HG02759 (cell line): ENCODE measurements at regions not wholly inside any gene's neighbourhood (a gene's known extent, or its start where the extent isn't known, plus 50 kb on each side); places are given as distances from the start of the nearest gene placed in this dataset.
A peak's percentile ranks its signal among the peaks of the same experiment; 100 is the strongest.
"Not testable (repeated sequence)": the region's sequence is repeated elsewhere in the genome, so short reads cannot be mapped to it uniquely, and the experiment has no call there.

Experiments used
- ATAC-seq: cut with Tn5 transposase; IDR thresholded peaks from one replicate; pipeline ENCODE4 v1.9.1; 2021; ENCODE audit warnings: mild to moderate bottlenecking, moderate library complexity; ENCODE audit not compliant: unreplicated experiment

- ATAC-seq: peak; percentile 40
These were observed 340.5 kb upstream of the PRDM1 start for GRCh38 chr6:105745464-105746129.

- ATAC-seq: no peak
These were observed 341.3 kb upstream of the PRDM1 start for GRCh38 chr6:105744815-105745214.

- ATAC-seq: no peak
These were observed 338.2 kb upstream of the PREP start for GRCh38 chr6:105740946-105741645.

GRCh38 chr6:105739764-105740163, 336.9 kb upstream of the PREP start:
- no peak for ATAC-seq

GRCh38 chr6:105733556-105734162, 330.8 kb upstream of the PREP start:
- no peak for ATAC-seq

GRCh38 chr6:105728995-105729394, 326.1 kb upstream of the PREP start:
- no peak for ATAC-seq

- no peak for ATAC-seq
These were observed 324.2 kb upstream of the PREP start for GRCh38 chr6:105726902-105727655.

GRCh38 chr6:105714846-105715245, 312.0 kb upstream of the PREP start:
- no peak for ATAC-seq

- no peak for ATAC-seq
These were observed 310.7 kb upstream of the PREP start for GRCh38 chr6:105713474-105714118.

GRCh38 chr6:105711216-105711615, 308.3 kb upstream of the PREP start:
- no peak for ATAC-seq

- ATAC-seq: no peak
These were observed 302.7 kb upstream of the PREP start for GRCh38 chr6:105705608-105706007.

GRCh38 chr6:105695461-105695860, 292.6 kb upstream of the PREP start:
- ATAC-seq: no peak

GRCh38 chr6:105692613-105693215, 289.8 kb upstream of the PREP start:
- no peak for ATAC-seq

GRCh38 chr6:105691971-105692370, 289.1 kb upstream of the PREP start:
- ATAC-seq: no peak

GRCh38 chr6:105691081-105691480, 288.2 kb upstream of the PREP start:
- ATAC-seq: no peak

- ATAC-seq: no peak
These were observed 285.7 kb upstream of the PREP start for GRCh38 chr6:105688573-105688972.

GRCh38 chr6:105686793-105687192, 283.9 kb upstream of the PREP start:
- not testable (repeated sequence) for ATAC-seq

- no peak for ATAC-seq
These were observed 278.2 kb upstream of the PREP start for GRCh38 chr6:105681061-105681460.

- no peak for ATAC-seq
These were observed 277.2 kb upstream of the PREP start for GRCh38 chr6:105680131-105680530.

GRCh38 chr6:105678516-105678915, 275.6 kb upstream of the PREP start:
- no peak for ATAC-seq
